Breast epithelium (tissue), 4 donors: ENCODE measurements at regions not wholly inside any gene's neighbourhood (a gene's known extent, or its start where the extent isn't known, plus 50 kb on each side); places are given as distances from the start of the nearest gene placed in this dataset.

Experiments
- DNase-seq, 2 donors: peaks; one replicate each; pipeline ENCODE4 v3.0.0-alpha.2; 2019; ENCODE audit warnings: low spot score in 2 of 2
- H3K27ac ChIP-seq, 2 donors: fragments of 200-600 bp; sonication (generic) in 1 of 2; one replicate each; pipeline ENCODE4 v1.5.1; 2016 to 2019; ENCODE audit warnings: mild to moderate bottlenecking in 1 of 2
- H3K27me3 ChIP-seq, 2 donors: fragments of 200-600 bp; sonication (generic) in 1 of 2; one replicate each; pipeline versions ENCODE4 v1.5.1 to v1.6.0; 2017 to 2019; ENCODE audit warnings: control low read depth in 1 of 2, mild to moderate bottlenecking in 1 of 2
- H3K36me3 ChIP-seq: fragments of 200-600 bp; one replicate; pipeline ENCODE4 v1.5.1; 2019
- H3K4me1 ChIP-seq, 2 donors: fragments of 200-600 bp; sonication (generic); one replicate each; pipeline ENCODE4 v1.5.1; 2016 to 2019; ENCODE audit warnings: control low read depth in 1 of 2
- H3K4me3 ChIP-seq, 3 donors: fragments of 200-600 bp; sonication (generic); 1 replicate in 2 of 3; 2 replicates in 1 of 3; pipeline ENCODE4 v1.5.1; 2016 to 2019; ENCODE audit warnings: mild to moderate bottlenecking in 3 of 3, moderate library complexity in 2 of 3
- H3K9me3 ChIP-seq, 2 donors: fragments of 200-600 bp; sonication (generic) in 1 of 2; one replicate each; pipeline ENCODE4 v1.5.1; 2016 to 2019; ENCODE audit warnings: control low read depth in 1 of 2
- POLR2A ChIP-seq: fragments of 450-650 bp; IDR thresholded peaks from one replicate; pipeline ENCODE4 v1.6.1; 2016; ENCODE audit warnings: antibody characterized with exemption, mild to moderate bottlenecking, moderate library complexity
- POLR2AphosphoS5 ChIP-seq, 3 donors: sonication (generic); formaldehyde crosslinking; IDR thresholded peaks; one replicate each; pipeline ENCODE4 v1.6.1; 2017; ENCODE audit warnings: antibody characterized with exemption in 3 of 3
- intact Hi-C: fragments of 100-400 bp; cut with DNase I; formaldehyde crosslinking; loops from one replicate; pipeline ENCODE4 v1.15.1; 2023; ENCODE audit warnings: low total_unique reads
- TF ChIP-seq, protein P1 (sequence below), 3 donors: fragments of 450-650 bp; IDR thresholded peaks; one replicate each; pipeline ENCODE4 v1.5.1; 2016 to 2017; ENCODE audit warnings: antibody characterized with exemption in 3 of 3, mild to moderate bottlenecking in 3 of 3, moderate library complexity in 3 of 3

DNA sequence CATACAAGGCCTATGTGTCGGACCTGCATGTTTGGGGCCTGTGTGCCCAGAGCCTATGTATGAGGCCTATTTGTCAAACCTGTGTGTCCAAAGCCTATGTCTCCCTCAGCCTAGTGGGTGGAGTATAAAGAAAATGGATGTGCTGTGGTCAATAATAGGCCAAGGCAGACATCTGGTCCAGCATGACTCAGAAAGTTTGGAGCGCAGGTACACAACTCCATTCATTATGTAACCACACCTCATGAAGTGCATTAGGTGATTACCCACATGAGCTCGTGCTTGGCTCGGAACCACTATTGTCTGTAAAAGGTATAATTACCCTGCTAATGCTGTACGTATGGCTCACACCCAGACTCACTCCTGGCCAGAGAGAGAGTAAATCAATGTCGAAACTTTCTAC is 302.4 kb upstream of the POU3F2 start:
- no peak overlapping the region for H3K27ac ChIP-seq
- H3K27me3 ChIP-seq, result no peaks in the 10 kb centered on the region
- H3K9me3 ChIP-seq, result peaks cover 4 to 9% of the 10 kb centered on the region in 2 donors
- H3K4me3 ChIP-seq, result no peak overlapping the region
- DNase-seq, result no peak
- intact Hi-C loops, result loop anchor here (5.0 kb wide), 1 partner anchor 85 kb away; no protein-coding TSS in a partner anchor
- TF ChIP-seq, protein P1, sequence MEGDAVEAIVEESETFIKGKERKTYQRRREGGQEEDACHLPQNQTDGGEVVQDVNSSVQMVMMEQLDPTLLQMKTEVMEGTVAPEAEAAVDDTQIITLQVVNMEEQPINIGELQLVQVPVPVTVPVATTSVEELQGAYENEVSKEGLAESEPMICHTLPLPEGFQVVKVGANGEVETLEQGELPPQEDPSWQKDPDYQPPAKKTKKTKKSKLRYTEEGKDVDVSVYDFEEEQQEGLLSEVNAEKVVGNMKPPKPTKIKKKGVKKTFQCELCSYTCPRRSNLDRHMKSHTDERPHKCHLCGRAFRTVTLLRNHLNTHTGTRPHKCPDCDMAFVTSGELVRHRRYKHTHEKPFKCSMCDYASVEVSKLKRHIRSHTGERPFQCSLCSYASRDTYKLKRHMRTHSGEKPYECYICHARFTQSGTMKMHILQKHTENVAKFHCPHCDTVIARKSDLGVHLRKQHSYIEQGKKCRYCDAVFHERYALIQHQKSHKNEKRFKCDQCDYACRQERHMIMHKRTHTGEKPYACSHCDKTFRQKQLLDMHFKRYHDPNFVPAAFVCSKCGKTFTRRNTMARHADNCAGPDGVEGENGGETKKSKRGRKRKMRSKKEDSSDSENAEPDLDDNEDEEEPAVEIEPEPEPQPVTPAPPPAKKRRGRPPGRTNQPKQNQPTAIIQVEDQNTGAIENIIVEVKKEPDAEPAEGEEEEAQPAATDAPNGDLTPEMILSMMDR (IDR thresholded peaks at IDR 0.05), result no peak
- TF ChIP-seq POLR2A (no peak), POLR2AphosphoS5 (IDR thresholded peaks at IDR 0.05) (no peak)
- no peaks in the 10 kb centered on the region for H3K36me3 ChIP-seq
- H3K4me1 ChIP-seq, result no peaks in the 10 kb centered on the region

DNA sequence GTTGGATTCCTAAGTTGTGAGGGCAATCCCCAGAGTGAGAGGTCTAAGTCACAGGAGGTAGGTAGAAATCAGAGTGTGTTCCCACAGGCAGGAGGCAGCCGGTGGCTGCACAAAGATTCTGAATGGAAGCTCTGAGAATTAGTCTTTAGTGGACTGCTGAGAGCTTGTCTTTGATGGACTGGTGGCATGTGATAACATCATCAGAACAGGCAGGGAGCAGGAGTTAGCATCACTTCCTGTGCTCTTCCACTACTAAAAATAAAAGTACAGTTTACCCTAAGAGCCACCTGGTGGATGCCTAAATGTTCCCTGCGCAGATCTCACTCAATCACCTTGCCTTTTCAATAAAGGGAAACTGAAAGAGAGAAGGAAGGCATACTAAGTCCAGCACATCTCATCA is 294.6 kb upstream of the POU3F2 start:
- H3K4me1 ChIP-seq, result no peaks in the 10 kb centered on the region
- H3K27ac ChIP-seq, result no peak overlapping the region
- TF ChIP-seq POLR2AphosphoS5 (IDR thresholded peaks at IDR 0.05) (no peak), POLR2A (no peak)
- TF ChIP-seq, protein P1 (IDR thresholded peaks at IDR 0.05), result no peak
- intact Hi-C loops, result loop anchor here (5.0 kb wide), 1 partner anchor 553 kb away; no protein-coding TSS in a partner anchor
- DNase-seq, result no peak
- H3K4me3 ChIP-seq, result no peak overlapping the region
- no peaks in the 10 kb centered on the region for H3K27me3 ChIP-seq
- H3K36me3 ChIP-seq, result no peaks in the 10 kb centered on the region
- no peaks in the 10 kb centered on the region for H3K9me3 ChIP-seq

DNA sequence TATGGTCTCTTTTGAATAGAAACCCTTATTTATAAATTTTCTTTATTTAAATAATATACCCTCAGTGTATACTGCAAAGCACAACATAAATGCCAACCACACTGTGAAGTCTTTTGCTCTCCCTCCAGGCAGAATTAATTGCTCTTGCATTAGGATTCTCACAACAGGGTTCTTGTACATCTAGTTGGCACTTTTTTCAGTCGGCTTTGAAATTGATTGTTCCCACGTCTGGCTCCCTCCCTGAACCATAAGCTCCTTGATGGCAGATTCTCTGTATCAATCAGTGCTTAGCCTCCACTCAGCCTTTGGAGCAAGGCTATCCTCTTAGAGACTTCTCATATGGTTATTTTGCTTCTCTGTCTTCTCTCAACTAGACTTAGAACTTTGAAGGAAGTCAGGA is 288.0 kb upstream of the POU3F2 start:
- Histone ChIP-seq H3K27me3 (no peaks in the 10 kb centered on the region), H3K4me3 (no peak overlapping the region), H3K9me3 (no peaks in the 10 kb centered on the region), H3K4me1 (no peaks in the 10 kb centered on the region), H3K36me3 (no peaks in the 10 kb centered on the region), H3K27ac (no peak overlapping the region)
- intact Hi-C loops, result loop anchor here (5.0 kb wide), 1 partner anchor 531 kb away; no protein-coding TSS in a partner anchor
- TF ChIP-seq, protein P1 (IDR thresholded peaks at IDR 0.05), result no peak
- TF ChIP-seq POLR2A (no peak), POLR2AphosphoS5 (IDR thresholded peaks at IDR 0.05) (no peak)
- no peak for DNase-seq

DNA sequence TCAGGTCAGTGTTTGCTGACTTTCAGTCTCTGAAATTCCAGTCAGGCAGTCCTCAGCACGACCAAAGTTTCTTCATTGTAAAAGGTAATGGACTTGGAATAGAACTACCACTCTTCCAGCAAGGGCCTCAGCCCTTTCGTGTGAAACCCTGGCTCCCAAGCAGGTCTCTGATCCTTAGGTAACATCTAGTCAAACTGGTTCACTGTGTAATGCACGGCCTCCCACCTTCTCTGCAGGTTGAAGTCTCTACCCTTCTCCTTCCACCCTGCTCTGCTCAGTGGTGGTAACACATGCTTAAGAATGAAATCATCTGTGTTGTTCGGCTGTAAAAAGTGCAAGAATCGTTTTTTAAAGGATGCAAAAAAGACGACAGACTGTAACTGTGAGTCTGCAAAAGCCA is 287.2 kb upstream of the POU3F2 start:
- no peaks in the 10 kb centered on the region for H3K4me1 ChIP-seq

DNA sequence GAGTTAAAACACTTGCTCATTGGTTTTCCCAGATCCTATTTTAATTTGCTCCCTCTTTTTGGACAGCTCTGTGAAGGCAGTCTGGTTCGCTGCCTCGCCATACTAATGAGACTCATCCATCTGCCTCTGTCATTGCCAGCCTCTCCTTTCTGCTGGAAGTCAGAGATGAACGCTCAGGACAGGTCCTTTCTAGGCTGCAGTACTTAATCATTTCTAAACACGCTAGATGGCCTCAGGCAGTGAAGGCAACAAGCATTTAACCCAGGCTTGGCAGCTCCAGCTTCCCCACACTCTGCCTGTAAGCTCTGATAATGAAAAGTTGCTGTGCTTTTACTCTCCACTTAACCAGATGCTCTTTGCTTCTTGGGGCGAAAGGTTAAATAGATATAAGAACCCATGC is 286.7 kb upstream of the POU3F2 start:
- Histone ChIP-seq H3K4me3 (no peak overlapping the region), H3K9me3 (no peaks in the 10 kb centered on the region), H3K4me1 (no peaks in the 10 kb centered on the region), H3K36me3 (no peaks in the 10 kb centered on the region), H3K27ac (no peak overlapping the region), H3K27me3 (no peaks in the 10 kb centered on the region)
- DNase-seq, result no peak
- intact Hi-C loops, result loop anchor here (5.0 kb wide), 1 partner anchor 530 kb away; no protein-coding TSS in a partner anchor
- TF ChIP-seq, protein P1 (IDR thresholded peaks at IDR 0.05), result no peak
- TF ChIP-seq POLR2AphosphoS5 (IDR thresholded peaks at IDR 0.05) (no peak), POLR2A (no peak)

More for the DNA sequence above, 287.2 kb upstream of the POU3F2 start:
- intact Hi-C loops, result loop anchor here (5.0 kb wide), 1 partner anchor 530 kb away; no protein-coding TSS in a partner anchor
- DNase-seq, result no peak
- Histone ChIP-seq H3K4me3 (no peak overlapping the region), H3K9me3 (no peaks in the 10 kb centered on the region), H3K36me3 (no peaks in the 10 kb centered on the region), H3K27me3 (no peaks in the 10 kb centered on the region), H3K27ac (no peak overlapping the region)
- no peak for TF ChIP-seq POLR2AphosphoS5 (IDR thresholded peaks at IDR 0.05)
- TF ChIP-seq POLR2A, result no peak
- TF ChIP-seq, protein P1 (IDR thresholded peaks at IDR 0.05), result no peak
